ENCODE measurements at regions not wholly inside any gene's neighbourhood (a gene's known extent, or its start where the extent isn't known, plus 50 kb on each side); places are given as distances from the start of the nearest gene placed in this dataset.

DNA sequence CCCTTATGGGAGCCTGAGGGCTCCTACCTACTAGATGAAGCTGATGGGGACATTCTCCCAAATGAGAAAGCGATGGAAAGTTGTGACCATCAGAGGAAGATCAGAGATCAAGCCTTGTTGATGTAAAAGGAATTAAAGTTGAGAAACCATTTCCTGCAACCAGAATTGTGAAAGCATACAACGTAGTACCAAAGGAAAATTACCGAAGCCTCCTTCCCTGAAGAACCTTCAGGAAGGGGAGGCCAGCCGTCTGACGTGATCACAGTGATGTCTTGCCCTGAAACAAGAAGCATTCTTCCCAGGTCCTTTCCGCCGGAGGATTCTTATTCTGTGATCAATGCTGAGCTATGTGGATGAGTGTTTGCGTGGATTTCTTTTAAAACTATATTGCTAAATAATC lies 211.6 kb upstream of the TNP1 start:
- Histone ChIP-seq H3K4me2 (ENCODE audit: low read length) (no peak overlapping the region), H2AFZ (ENCODE audit: low read depth, low read length) (no peak overlapping the region), H3K9ac (ENCODE audit: low read length) (no peak overlapping the region), H3K27ac (ENCODE audit: low read depth, low read length) (no peak overlapping the region), H3K9me3 (ENCODE audit: insufficient read depth, low read depth, low read length) (no peaks in the 10 kb centered on the region), H3K4me1 (ENCODE audit: insufficient read depth, low read length) (peaks cover 11% of the 10 kb centered on the region), H3K4me3 (ENCODE audit: insufficient read depth, low read depth, low read length) (no peak overlapping the region), H3K79me2 (ENCODE audit: insufficient read depth, low read length) (no peaks in the 10 kb centered on the region), H4K20me1 (ENCODE audit: insufficient read depth, low read length) (no peaks in the 10 kb centered on the region), H3K27me3 (ENCODE audit: insufficient read depth, low read length) (no peaks in the 10 kb centered on the region), H3K36me3 (ENCODE audit: insufficient read depth, low read length) (no peaks in the 10 kb centered on the region)
- H3K27ac Mint-ChIP-seq (ENCODE audit: unreplicated experiment): no peak overlapping the region
- H3K9me3 Mint-ChIP-seq (ENCODE audit: unreplicated experiment): peaks cover 12% of the 10 kb centered on the region
- H3K4me1 Mint-ChIP-seq (ENCODE audit: low read depth, unreplicated experiment): peaks cover 10% of the 10 kb centered on the region
- FAIRE-seq (no peak), DNase-seq (ENCODE audit: low read depth) (no peak)
- H3K4me3 Mint-ChIP-seq (ENCODE audit: unreplicated experiment): no peak overlapping the region
- TF ChIP-seq EZH2 (IDR thresholded peaks at IDR 0.05; ENCODE audit: insufficient read depth, low read length): no peak
- TF ChIP-seq, protein P1, sequence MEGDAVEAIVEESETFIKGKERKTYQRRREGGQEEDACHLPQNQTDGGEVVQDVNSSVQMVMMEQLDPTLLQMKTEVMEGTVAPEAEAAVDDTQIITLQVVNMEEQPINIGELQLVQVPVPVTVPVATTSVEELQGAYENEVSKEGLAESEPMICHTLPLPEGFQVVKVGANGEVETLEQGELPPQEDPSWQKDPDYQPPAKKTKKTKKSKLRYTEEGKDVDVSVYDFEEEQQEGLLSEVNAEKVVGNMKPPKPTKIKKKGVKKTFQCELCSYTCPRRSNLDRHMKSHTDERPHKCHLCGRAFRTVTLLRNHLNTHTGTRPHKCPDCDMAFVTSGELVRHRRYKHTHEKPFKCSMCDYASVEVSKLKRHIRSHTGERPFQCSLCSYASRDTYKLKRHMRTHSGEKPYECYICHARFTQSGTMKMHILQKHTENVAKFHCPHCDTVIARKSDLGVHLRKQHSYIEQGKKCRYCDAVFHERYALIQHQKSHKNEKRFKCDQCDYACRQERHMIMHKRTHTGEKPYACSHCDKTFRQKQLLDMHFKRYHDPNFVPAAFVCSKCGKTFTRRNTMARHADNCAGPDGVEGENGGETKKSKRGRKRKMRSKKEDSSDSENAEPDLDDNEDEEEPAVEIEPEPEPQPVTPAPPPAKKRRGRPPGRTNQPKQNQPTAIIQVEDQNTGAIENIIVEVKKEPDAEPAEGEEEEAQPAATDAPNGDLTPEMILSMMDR (IDR thresholded peaks at IDR 0.05; ENCODE audit: insufficient read depth, low read depth, low read length): no peak
- no peaks in the 10 kb centered on the region for H3K36me3 Mint-ChIP-seq (ENCODE audit: low read depth, unreplicated experiment)
- H3K27me3 Mint-ChIP-seq (ENCODE audit: low read depth, unreplicated experiment): peaks cover 6% of the 10 kb centered on the region

DNA sequence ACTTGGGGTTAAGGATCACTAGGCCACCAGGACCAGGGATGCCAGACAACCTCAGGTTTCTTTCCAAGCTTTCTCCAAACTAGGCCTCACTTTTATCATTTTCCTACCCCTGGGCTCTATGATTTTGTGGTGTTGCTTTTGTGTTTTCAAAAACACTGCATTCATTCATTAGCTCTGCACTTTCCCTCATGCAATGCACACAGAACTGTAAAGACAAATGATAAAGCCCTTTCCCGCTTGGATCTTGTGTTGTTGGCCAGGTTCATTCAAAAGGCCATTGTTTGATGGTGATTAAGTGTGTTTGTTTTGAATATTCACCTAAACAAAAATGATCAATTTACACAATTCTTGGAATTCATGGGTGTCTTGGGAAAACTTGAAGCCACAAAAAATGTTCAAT lies 210.7 kb upstream of the TNP1 start:
- Histone ChIP-seq H3K27me3 (ENCODE audit: insufficient read depth, low read length) (no peaks in the 10 kb centered on the region), H3K9me3 (ENCODE audit: insufficient read depth, low read depth, low read length) (no peaks in the 10 kb centered on the region), H3K27ac (ENCODE audit: low read depth, low read length) (no peak overlapping the region), H3K79me2 (ENCODE audit: insufficient read depth, low read length) (no peaks in the 10 kb centered on the region), H3K4me3 (ENCODE audit: insufficient read depth, low read depth, low read length) (no peak overlapping the region), H3K9ac (ENCODE audit: low read length) (no peak overlapping the region), H3K36me3 (ENCODE audit: insufficient read depth, low read length) (no peaks in the 10 kb centered on the region), H3K4me2 (ENCODE audit: low read length) (no peak overlapping the region), H2AFZ (ENCODE audit: low read depth, low read length) (no peak overlapping the region), H4K20me1 (ENCODE audit: insufficient read depth, low read length) (no peaks in the 10 kb centered on the region), H3K4me1 (ENCODE audit: insufficient read depth, low read length) (peaks cover 12% of the 10 kb centered on the region)
- H3K4me3 Mint-ChIP-seq (ENCODE audit: unreplicated experiment): no peak overlapping the region
- H3K9me3 Mint-ChIP-seq (ENCODE audit: unreplicated experiment): peaks cover 13% of the 10 kb centered on the region
- no peaks in the 10 kb centered on the region for H3K36me3 Mint-ChIP-seq (ENCODE audit: low read depth, unreplicated experiment)
- DNase-seq (ENCODE audit: low read depth): no peak
- H3K27ac Mint-ChIP-seq (ENCODE audit: unreplicated experiment): no peak overlapping the region
- H3K4me1 Mint-ChIP-seq (ENCODE audit: low read depth, unreplicated experiment): peaks cover 10% of the 10 kb centered on the region
- TF ChIP-seq EZH2 (IDR thresholded peaks at IDR 0.05; ENCODE audit: insufficient read depth, low read length): no peak
- TF ChIP-seq, protein P1 (IDR thresholded peaks at IDR 0.05; ENCODE audit: insufficient read depth, low read depth, low read length): no peak
- FAIRE-seq: no peak
- peaks cover 8% of the 10 kb centered on the region for H3K27me3 Mint-ChIP-seq (ENCODE audit: low read depth, unreplicated experiment)

DNA sequence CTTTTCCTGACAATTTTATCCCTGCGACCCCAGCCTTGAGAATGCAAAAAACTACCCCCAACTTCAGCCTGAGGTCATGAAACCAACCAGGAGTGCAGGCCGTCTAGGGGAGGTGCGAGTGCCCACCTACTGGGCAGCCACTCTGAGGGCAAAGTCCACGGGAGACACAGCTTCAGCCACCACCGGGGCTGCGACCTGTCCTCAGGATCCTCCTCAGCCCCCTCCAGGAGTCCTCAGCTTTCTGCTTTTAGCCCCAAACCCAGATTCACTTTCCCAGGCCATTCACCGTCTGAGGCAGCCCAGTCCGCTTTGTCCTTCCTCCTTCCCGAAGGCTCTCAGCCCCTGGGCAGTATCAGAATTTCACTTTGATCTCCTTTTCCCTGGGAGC lies 210.2 kb upstream of the TNP1 start:
- no peak overlapping the region for H3K27ac Mint-ChIP-seq (ENCODE audit: unreplicated experiment)
- TF ChIP-seq, protein P1 (IDR thresholded peaks at IDR 0.05; ENCODE audit: insufficient read depth, low read depth, low read length): no peak
- TF ChIP-seq EZH2 (IDR thresholded peaks at IDR 0.05; ENCODE audit: insufficient read depth, low read length): no peak
- H3K27ac ChIP-seq (ENCODE audit: low read depth, low read length): no peak overlapping the region
- no peak overlapping the region for H2AFZ ChIP-seq (ENCODE audit: low read depth, low read length)
- H3K4me1 ChIP-seq (ENCODE audit: insufficient read depth, low read length): peaks cover 7% of the 10 kb centered on the region
- no peak overlapping the region for H3K4me2 ChIP-seq (ENCODE audit: low read length)
- H3K27me3 ChIP-seq (ENCODE audit: insufficient read depth, low read length): no peaks in the 10 kb centered on the region
- no peak for FAIRE-seq
- H4K20me1 ChIP-seq (ENCODE audit: insufficient read depth, low read length): no peaks in the 10 kb centered on the region
- H3K36me3 ChIP-seq (ENCODE audit: insufficient read depth, low read length): no peaks in the 10 kb centered on the region
- peaks cover 4% of the 10 kb centered on the region for H3K4me1 Mint-ChIP-seq (ENCODE audit: low read depth, unreplicated experiment)
- DNase-seq (ENCODE audit: low read depth): no peak
- peaks cover 8% of the 10 kb centered on the region for H3K27me3 Mint-ChIP-seq (ENCODE audit: low read depth, unreplicated experiment)
- no peak overlapping the region for H3K4me3 Mint-ChIP-seq (ENCODE audit: unreplicated experiment)
- H3K9me3 Mint-ChIP-seq (ENCODE audit: unreplicated experiment): peaks cover 13% of the 10 kb centered on the region
- no peak overlapping the region for H3K4me3 ChIP-seq (ENCODE audit: insufficient read depth, low read depth, low read length)
- H3K79me2 ChIP-seq (ENCODE audit: insufficient read depth, low read length): no peaks in the 10 kb centered on the region
- H3K36me3 Mint-ChIP-seq (ENCODE audit: low read depth, unreplicated experiment): no peaks in the 10 kb centered on the region
- no peak overlapping the region for H3K9ac ChIP-seq (ENCODE audit: low read length)
- no peaks in the 10 kb centered on the region for H3K9me3 ChIP-seq (ENCODE audit: insufficient read depth, low read depth, low read length)
